Stomach (tissue), 4 donors: ENCODE measurements at regions not wholly inside any gene's neighbourhood (a gene's known extent, or its start where the extent isn't known, plus 50 kb on each side); places are given as distances from the start of the nearest gene placed in this dataset.

Source experiments
- EP300 ChIP-seq: sonication (generic); formaldehyde crosslinking; IDR thresholded peaks from one replicate; pipeline ENCODE4 v1.6.1; 2017; ENCODE audit warnings: antibody characterized with exemption
- POLR2A ChIP-seq, 4 donors: fragments of 450-650 bp; IDR thresholded peaks; one replicate each; pipeline ENCODE4 v1.6.1; 2016; ENCODE audit warnings: antibody characterized with exemption in 4 of 4, control low read depth in 2 of 4, mild to moderate bottlenecking in 1 of 4, moderate library complexity in 1 of 4
- TF ChIP-seq, protein P1 (sequence below), 7 experiments: fragments of 450-650 bp in 4 of 7; fragments of 200-600 bp in 3 of 7; sonication (generic) in 3 of 7; IDR thresholded peaks; one replicate each; pipeline ENCODE4 v1.5.1; 2016 to 2019; ENCODE audit warnings: antibody characterized with exemption in 7 of 7, control low read depth in 2 of 7, mild to moderate bottlenecking in 1 of 7

DNA sequence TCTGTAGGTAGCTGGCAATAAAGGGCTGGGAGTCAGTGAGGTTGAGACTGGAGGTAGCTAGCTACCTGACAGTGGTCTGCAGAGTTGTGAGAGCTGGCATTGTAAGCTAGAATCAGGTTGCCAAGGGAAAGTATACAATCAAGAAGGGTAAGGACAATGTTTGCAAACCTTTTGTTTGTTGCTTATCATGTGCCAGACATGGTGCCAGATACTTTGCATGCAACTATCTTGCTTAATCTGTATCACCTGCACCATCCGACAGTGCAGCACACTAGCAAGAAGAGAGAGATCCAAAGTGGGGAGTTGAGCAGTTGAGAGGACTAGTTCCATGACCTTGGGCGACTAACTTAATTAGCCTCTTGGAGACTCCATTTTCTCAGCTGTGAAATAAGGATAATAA, 236.4 kb downstream of the PDCD6IP start:
- TF ChIP-seq, protein P1, sequence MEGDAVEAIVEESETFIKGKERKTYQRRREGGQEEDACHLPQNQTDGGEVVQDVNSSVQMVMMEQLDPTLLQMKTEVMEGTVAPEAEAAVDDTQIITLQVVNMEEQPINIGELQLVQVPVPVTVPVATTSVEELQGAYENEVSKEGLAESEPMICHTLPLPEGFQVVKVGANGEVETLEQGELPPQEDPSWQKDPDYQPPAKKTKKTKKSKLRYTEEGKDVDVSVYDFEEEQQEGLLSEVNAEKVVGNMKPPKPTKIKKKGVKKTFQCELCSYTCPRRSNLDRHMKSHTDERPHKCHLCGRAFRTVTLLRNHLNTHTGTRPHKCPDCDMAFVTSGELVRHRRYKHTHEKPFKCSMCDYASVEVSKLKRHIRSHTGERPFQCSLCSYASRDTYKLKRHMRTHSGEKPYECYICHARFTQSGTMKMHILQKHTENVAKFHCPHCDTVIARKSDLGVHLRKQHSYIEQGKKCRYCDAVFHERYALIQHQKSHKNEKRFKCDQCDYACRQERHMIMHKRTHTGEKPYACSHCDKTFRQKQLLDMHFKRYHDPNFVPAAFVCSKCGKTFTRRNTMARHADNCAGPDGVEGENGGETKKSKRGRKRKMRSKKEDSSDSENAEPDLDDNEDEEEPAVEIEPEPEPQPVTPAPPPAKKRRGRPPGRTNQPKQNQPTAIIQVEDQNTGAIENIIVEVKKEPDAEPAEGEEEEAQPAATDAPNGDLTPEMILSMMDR (IDR thresholded peaks at IDR 0.05), result no peak
- no peak for TF ChIP-seq EP300
- no peak for TF ChIP-seq POLR2A (IDR thresholded peaks at IDR 0.05)
